Neutrophil (primary cell): ENCODE measurements at regions not wholly inside any gene's neighbourhood (a gene's known extent, or its start where the extent isn't known, plus 50 kb on each side); places are given as distances from the start of the nearest gene placed in this dataset.

Source experiments
- H3K27ac ChIP-seq: fragments of 200-600 bp; sonication (generic); 2 replicates; pipeline ENCODE4 v1.5.1; 2016; ENCODE audit warnings: mild to moderate bottlenecking, moderate library complexity
- H3K27me3 ChIP-seq: fragments of 200-600 bp; sonication (generic); 2 replicates; pipeline ENCODE4 v1.6.0; 2016; ENCODE audit warnings: mild to moderate bottlenecking
- H3K36me3 ChIP-seq: fragments of 200-600 bp; sonication (generic); 2 replicates; pipeline ENCODE4 v1.5.1; 2017
- H3K4me1 ChIP-seq, 2 experiments: fragments of 200-600 bp in 1 of 2; sonication (generic) in 1 of 2; 1 replicate in 1 of 2; 2 replicates in 1 of 2; pipeline versions ENCODE4 v1.5.1 to v1.6.1; 2013 to 2016; ENCODE audit warnings: low read depth in 1 of 2, low read length in 1 of 2, mild to moderate bottlenecking in 1 of 2, moderate library complexity in 1 of 2; ENCODE audit not compliant: control insufficient read depth in 1 of 2, insufficient read depth in 1 of 2
- H3K4me3 ChIP-seq, 2 experiments: fragments of 200-600 bp in 1 of 2; sonication (generic) in 1 of 2; 1 replicate in 1 of 2; 2 replicates in 1 of 2; pipeline ENCODE4 v1.5.1; 2013 to 2016; ENCODE audit warnings: low read depth in 1 of 2, low read length in 1 of 2, mild to moderate bottlenecking in 1 of 2, moderate library complexity in 1 of 2
- H3K9me3 ChIP-seq: fragments of 200-600 bp; sonication (generic); 2 replicates; pipeline ENCODE4 v1.5.1; 2016
- CTCF ChIP-seq: fragments of 200-600 bp; sonication (generic); IDR thresholded peaks from 2 replicates; pipeline ENCODE4 v1.5.1; 2016; ENCODE audit warnings: antibody characterized with exemption

DNA sequence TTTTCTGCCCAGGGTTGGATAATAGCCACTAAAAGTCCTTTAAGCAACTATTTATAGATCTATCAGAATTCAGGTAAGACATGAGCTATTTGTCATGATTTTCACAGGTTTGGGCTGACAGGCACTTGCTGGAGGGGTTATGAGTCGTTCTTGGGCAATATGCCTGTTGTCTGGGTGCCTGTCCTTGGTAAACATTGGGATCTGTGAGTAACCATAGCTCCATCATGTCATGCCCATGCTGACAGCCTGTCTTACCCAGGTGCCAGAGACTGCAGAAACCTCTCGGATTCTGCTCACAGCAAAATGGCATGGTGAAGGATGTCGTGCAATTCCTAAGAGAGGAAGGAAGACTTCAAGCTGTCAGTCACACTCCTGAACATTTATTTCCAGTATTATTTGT lies 116.0 kb upstream of the PUDP start:
- Histone ChIP-seq H3K27ac (no peak overlapping the region), H3K36me3 (no peaks in the 10 kb centered on the region), H3K9me3 (no peaks in the 10 kb centered on the region), H3K4me1 (no peaks in the 10 kb centered on the region), H3K27me3 (no peaks in the 10 kb centered on the region), H3K4me3 (no peak overlapping the region)
- no peak for TF ChIP-seq CTCF

GRCh38 chrX:7263330-7263729 lies 115.4 kb upstream of the PUDP start:
- H3K36me3 ChIP-seq, result no peaks in the 10 kb centered on the region
- TF ChIP-seq CTCF, result no peak
- no peaks in the 10 kb centered on the region for H3K4me1 ChIP-seq
- no peaks in the 10 kb centered on the region for H3K27me3 ChIP-seq
- H3K4me3 ChIP-seq, result no peak overlapping the region
- no peaks in the 10 kb centered on the region for H3K9me3 ChIP-seq
- no peak overlapping the region for H3K27ac ChIP-seq

GRCh38 chrX:7262551-7262950 lies 114.6 kb upstream of the PUDP start:
- Histone ChIP-seq H3K4me1 (no peaks in the 10 kb centered on the region), H3K4me3 (no peak overlapping the region), H3K27me3 (no peaks in the 10 kb centered on the region), H3K9me3 (no peaks in the 10 kb centered on the region), H3K27ac (no peak overlapping the region), H3K36me3 (no peaks in the 10 kb centered on the region)
- no peak for TF ChIP-seq CTCF

- Histone ChIP-seq H3K27ac (no peak overlapping the region), H3K27me3 (no peaks in the 10 kb centered on the region), H3K4me3 (no peak overlapping the region), H3K9me3 (no peaks in the 10 kb centered on the region), H3K36me3 (no peaks in the 10 kb centered on the region), H3K4me1 (no peaks in the 10 kb centered on the region)
- TF ChIP-seq CTCF, result no peak
Observed at GRCh38 chrX:7261672-7262332, 113.8 kb upstream of the PUDP start.

GRCh38 chrX:7254144-7254543 lies 106.2 kb upstream of the PUDP start:
- no peaks in the 10 kb centered on the region for H3K9me3 ChIP-seq
- H3K4me1 ChIP-seq, result peaks cover 29 to 30% of the 10 kb centered on the region in 2 experiments
- H3K4me3 ChIP-seq, result no peak overlapping the region
- H3K27ac ChIP-seq, result no peak overlapping the region
- no peaks in the 10 kb centered on the region for H3K27me3 ChIP-seq
- H3K36me3 ChIP-seq, result no peaks in the 10 kb centered on the region
- TF ChIP-seq CTCF, result no peak
